K562 (cell line): ENCODE measurements at regions not wholly inside any gene's neighbourhood (a gene's known extent, or its start where the extent isn't known, plus 50 kb on each side); places are given as distances from the start of the nearest gene placed in this dataset.

Source experiments
- ATAC-seq: fragments of 200-7000 bp; cut with Tn5 transposase; 3 replicates; pipeline ENCODE4 v1.9.1; 2020; ENCODE audit warnings: moderate library complexity
- BruUV-seq: library from RNA; stranded (reverse); fragments of 400-500 nt; replicated peaks from 2 replicates; lab custom pipeline; 2021; lab: Mats Ljungman, UMichigan
- CTCF ChIA-PET: fragments of 300-600 bp; formaldehyde crosslinking; extraction: SDS; loops from one replicate; lab custom pipeline; 2021; ENCODE audit warnings: low intra/inter-chr PET ratio; lab: Yijun Ruan, JAX
- POLR2A ChIA-PET: fragments of 300-600, 350-650 bp; sonication (Branson Sonifier 250); formaldehyde crosslinking; extraction: SDS; loops from one replicate; lab custom pipeline; 2021; ENCODE audit warnings: antibody characterized with exemption, inconsistent platforms; lab: Yijun Ruan, JAX
- DNase-seq, 4 experiments: peaks; one replicate each; pipeline versions ENCODE4 v3.0.0 to v3.0.0-alpha.2; 2011 to 2018; ENCODE audit warnings: low spot score in 3 of 4, mixed read lengths in 3 of 4; ENCODE audit errors: extremely low read depth in 1 of 4
- FAIRE-seq: peaks from 2 replicates; lab custom pipeline; 2011; peaks lifted over from hg19 to GRCh38; lab: Jason Lieb, UNC
- H2AFZ ChIP-seq: 2 replicates; pipeline ENCODE4 v1.6.0; 2011; ENCODE audit warnings: low read depth, low read length, control low read depth, inconsistent platforms
- H3K27ac ChIP-seq: fragments of 200-600 bp; 3 replicates; pipeline ENCODE4 v1.8.0; 2011; ENCODE audit warnings: low read depth, mild to moderate bottlenecking, control low read depth, inconsistent platforms, low read length, moderate library complexity, mixed read lengths; ENCODE audit errors: extremely low read depth
- H3K27me3 ChIP-seq, 2 experiments: fragments of 300-600 bp in 1 of 2; 2 replicates in 1 of 2; 3 replicates in 1 of 2; pipeline versions ENCODE4 v1.6.0 to v1.8.0; 2011; ENCODE audit warnings: inconsistent platforms in 2 of 2, low read length in 2 of 2, mild to moderate bottlenecking in 1 of 2, mixed read lengths in 1 of 2, moderate library complexity in 1 of 2; ENCODE audit not compliant: control insufficient read depth in 2 of 2, insufficient read depth in 2 of 2
- H3K36me3 ChIP-seq: fragments of 300-600 bp; 3 replicates; pipeline ENCODE4 v1.8.0; 2011; ENCODE audit warnings: mild to moderate bottlenecking, low read length, inconsistent platforms; ENCODE audit not compliant: control insufficient read depth, insufficient read depth
- H3K4me1 ChIP-seq, 2 experiments: fragments of 200-600 bp in 1 of 2; replicated peaks in 1 of 2; 2 replicates in 1 of 2; 3 replicates in 1 of 2; pipeline versions ENCODE4 v1.5.1 to v1.8.0; 2011; ENCODE audit warnings: inconsistent platforms in 2 of 2, low read length in 2 of 2, mild to moderate bottlenecking in 1 of 2, mixed read lengths in 1 of 2, moderate library complexity in 1 of 2; ENCODE audit not compliant: control insufficient read depth in 2 of 2, insufficient read depth in 2 of 2
- H3K4me2 ChIP-seq: 2 replicates; pipeline ENCODE4 v1.6.1; 2011; ENCODE audit warnings: low read length, control low read depth, inconsistent platforms, mixed read lengths; ENCODE audit not compliant: insufficient read depth
- H3K4me3 ChIP-seq: fragments of 200-600 bp; sonication (generic), shearing (Covaris generic); 2 replicates; pipeline ENCODE4 v1.5.1; 2016; ENCODE audit warnings: control low read depth, inconsistent platforms
- H3K79me2 ChIP-seq: fragments of 200-600 bp; 3 replicates; pipeline ENCODE4 v1.8.0; 2011; ENCODE audit warnings: low read length, inconsistent platforms; ENCODE audit not compliant: control insufficient read depth, insufficient read depth
- H3K9ac ChIP-seq, 2 experiments: 2 replicates each; pipeline versions ENCODE4 v1.6.0 to v1.6.1; 2011; ENCODE audit warnings: low read depth in 2 of 2, low read length in 2 of 2, control low read depth in 1 of 2, inconsistent platforms in 1 of 2, mild to moderate bottlenecking in 1 of 2, mixed read lengths in 1 of 2; ENCODE audit not compliant: insufficient read depth in 1 of 2
- H3K9me1 ChIP-seq: one replicate; pipeline ENCODE4 v1.6.0; 2011; ENCODE audit warnings: inconsistent platforms, mild to moderate bottlenecking, low read length, moderate library complexity; ENCODE audit not compliant: control insufficient read depth, insufficient read depth
- H3K9me3 ChIP-seq: replicated peaks from 2 replicates; pipeline ENCODE4 v1.5.1; 2011; ENCODE audit warnings: low read depth, low read length, inconsistent platforms; ENCODE audit not compliant: control insufficient read depth, insufficient read depth
- H4K20me1 ChIP-seq: replicated peaks from 2 replicates; pipeline ENCODE4 v1.6.1; 2011; ENCODE audit warnings: low read length, inconsistent platforms, mixed read lengths; ENCODE audit not compliant: control insufficient read depth, insufficient read depth
- AFF1 ChIP-seq, 2 experiments: fragments of 450-650 bp; IDR thresholded peaks; 2 replicates each; pipeline ENCODE4 v1.6.1; 2018; ENCODE audit warnings: mild to moderate bottlenecking in 2 of 2, low read depth in 1 of 2; ENCODE audit not compliant: partially characterized antibody in 2 of 2
- BCOR ChIP-seq: fragments of 450-650 bp; IDR thresholded peaks from 2 replicates; pipeline ENCODE4 v1.6.1; 2016
- CEBPZ ChIP-seq: fragments of 150-350 bp; IDR thresholded peaks from 2 replicates; pipeline ENCODE4 v1.6.1; 2014; ENCODE audit warnings: low read depth, mild to moderate bottlenecking, low read length, borderline replicate concordance
- DLX4 ChIP-seq: fragments of 250-450 bp; sonication (Bioruptor Pico); IDR thresholded peaks from 2 replicates; pipeline ENCODE4 v1.6.1; 2021; ENCODE audit warnings: mild to moderate bottlenecking
- FOXJ3 ChIP-seq: sonication (generic); formaldehyde crosslinking; IDR thresholded peaks from 2 replicates; pipeline ENCODE4 v1.4.0; 2020; ENCODE audit warnings: mild to moderate bottlenecking, missing genetic modification reagents
- GABPA ChIP-seq: fragments of 200-800 bp; sonication (Bioruptor generic); conservative IDR thresholded peaks from 2 replicates; pipeline ENCODE4 v1.6.1; 2016; ENCODE audit warnings: low read depth, missing genetic modification characterization, missing compliant biosample characterization
- KLF6 ChIP-seq: fragments of 250-450 bp; sonication (Bioruptor Pico); IDR thresholded peaks from 2 replicates; pipeline ENCODE4 v1.4.0; 2020; ENCODE audit warnings: mild to moderate bottlenecking, moderate library complexity, borderline replicate concordance
- MAFK ChIP-seq: IDR thresholded peaks from 2 replicates; pipeline ENCODE4 v1.6.1; 2011; ENCODE audit warnings: low read length, improper control_type of control experiment
- MCM5 ChIP-seq: fragments of 450-650 bp; IDR thresholded peaks from 2 replicates; pipeline ENCODE4 v1.6.1; 2016; ENCODE audit warnings: low read depth
- NR2F6 ChIP-seq: fragments of 450-650 bp; formaldehyde crosslinking; IDR thresholded peaks from 2 replicates; pipeline ENCODE4 v1.4.0; 2020; ENCODE audit warnings: mild to moderate bottlenecking
- TCF7 ChIP-seq: sonication (generic); IDR thresholded peaks from 2 replicates; pipeline ENCODE4 v1.6.1; 2016; ENCODE audit warnings: antibody characterized with exemption, borderline replicate concordance
- ZNF507 ChIP-seq: conservative IDR thresholded peaks from 2 replicates; pipeline ENCODE4 v1.6.1; 2017; ENCODE audit warnings: missing genetic modification characterization, missing compliant biosample characterization
- ZNF766 ChIP-seq: fragments of 200-800 bp; sonication (Bioruptor generic); conservative IDR thresholded peaks from 2 replicates; pipeline ENCODE4 v1.6.1; 2016; ENCODE audit warnings: missing genetic modification characterization, missing compliant biosample characterization
- WGBS: fragments of 100-300 bp; shearing (Covaris generic); methylation state at CpG from one replicate; pipeline ENCODE4 v1.1.6; 2016; ENCODE audit warnings: low coverage, mixed read lengths; ENCODE audit not compliant: insufficient coverage; ENCODE audit errors: missing lambda C conversion rate; 5-methylcytosine and 5-hydroxymethylcytosine counted together
- in situ Hi-C: fragments of 300-500 bp; cut with MboI; formaldehyde crosslinking; loops from 4 replicates; pipeline ENCODE4 v1.15.0; 2018; ENCODE audit warnings: inconsistent platforms, mixed read lengths
- intact Hi-C: fragments of 100-400 bp; cut with micrococcal nuclease; formaldehyde crosslinking; loops from 2 replicates; pipeline ENCODE4 v1.14.2; 2022

GRCh38 chr11:121793916-121794315 is 322.1 kb downstream of the BLID start (continued):
- TF ChIP-seq AFF1 (IDR thresholded peaks at IDR 0.05; ENCODE audit: low read depth in 1 of 2, partially characterized antibody in 2 of 2) (no peak), MAFK (no peak), FOXJ3 (no peak), DLX4 (no peak)

GRCh38 chr11:121793291-121793690 is 322.7 kb downstream of the BLID start:
- 0% methylated on average over 4 of the region's 4 CpGs for WGBS
- POLR2A ChIA-PET: no interaction called here
- Histone ChIP-seq H3K9me3 (no peaks in the 10 kb centered on the region), H3K4me2 (no peak overlapping the region), H3K27me3 (no peaks in the 10 kb centered on the region), H3K79me2 (no peaks in the 10 kb centered on the region), H3K4me3 (no peak overlapping the region), H2AFZ (no peak overlapping the region), H3K27ac (no peak overlapping the region), H3K9me1 (no peaks in the 10 kb centered on the region), H3K4me1 (no peaks in the 10 kb centered on the region), H3K9ac (no peak overlapping the region), H3K36me3 (no peaks in the 10 kb centered on the region), H4K20me1 (no peaks in the 10 kb centered on the region)
- FAIRE-seq: no peak
- in situ Hi-C loops: no loop called here
- no peak for ATAC-seq
- intact Hi-C loops: no loop called here
- CTCF ChIA-PET: no interaction called here
- no TSS peak for BruUV-seq
- no peak for DNase-seq
- TF ChIP-seq ZNF507 (no peak), KLF6 (CRISPR knock-in tag) (no peak), MCM5 (no peak), BCOR (no peak), CEBPZ (no peak), TCF7 (no peak), GABPA (tag) (no peak), NR2F6 (CRISPR knock-in tag) (no peak), ZNF766 (no peak)
